OCI-LY3 (cell line): ENCODE measurements at regions not wholly inside any gene's neighbourhood (a gene's known extent, or its start where the extent isn't known, plus 50 kb on each side); places are given as distances from the start of the nearest gene placed in this dataset.

ENCODE experiments used
- CTCF ChIP-seq: fragments of 200-600, 300-600 bp; sonication (generic); IDR thresholded peaks from 2 replicates; pipeline ENCODE4 v1.5.1; 2014; ENCODE audit warnings: antibody characterized with exemption, low read length, low read depth
- EZH2phosphoT487 ChIP-seq: fragments of 200-600 bp; shearing (Covaris generic); IDR thresholded peaks from 2 replicates; pipeline ENCODE4 v1.6.1; 2018; ENCODE audit warnings: antibody characterized with exemption, mixed run types, low read depth

GRCh38 chr4:97374526-97374925 is 768.8 kb downstream of the STPG2 start:
- TF ChIP-seq CTCF, result no peak
- no peak for TF ChIP-seq EZH2phosphoT487
